ENCODE measurements at regions not wholly inside any gene's neighbourhood (a gene's known extent, or its start where the extent isn't known, plus 50 kb on each side); places are given as distances from the start of the nearest gene placed in this dataset.

DNA sequence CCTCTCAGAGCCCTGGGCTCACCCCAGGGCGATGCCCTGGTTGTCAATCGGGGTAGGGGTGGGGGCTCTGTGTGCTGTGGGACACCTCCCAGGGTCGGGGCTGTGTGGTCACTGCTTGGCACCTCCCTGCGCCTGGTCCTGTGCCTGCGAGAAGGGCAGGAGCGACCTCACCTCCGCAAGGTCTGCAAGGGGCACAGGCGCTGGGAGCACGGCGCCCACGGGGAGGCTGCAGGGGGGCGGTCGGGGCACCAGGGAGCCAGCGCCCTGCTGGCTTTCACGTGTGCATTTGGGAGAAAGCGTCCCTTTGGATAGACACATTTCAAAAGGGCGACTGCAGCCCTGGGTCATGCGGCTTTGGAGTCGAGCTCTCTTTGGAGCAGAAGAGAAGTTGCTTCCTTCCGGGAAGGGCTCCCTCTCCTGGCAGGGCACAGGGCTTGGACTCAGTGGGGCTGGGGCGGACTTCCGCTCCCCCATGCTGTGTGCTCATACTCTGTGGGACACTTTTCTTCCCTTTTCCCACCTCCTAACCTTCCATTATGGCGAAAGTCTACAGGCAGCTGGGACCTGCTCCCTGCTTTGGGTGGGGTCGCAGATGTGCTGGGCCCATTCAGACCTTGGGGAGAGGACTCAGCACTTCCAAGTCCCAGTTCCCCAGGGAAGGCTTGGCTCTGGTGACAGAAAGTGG, 52.9 kb upstream of the SLC28A3 start:
- peak; percentile 34 for DNase-seq

DNA sequence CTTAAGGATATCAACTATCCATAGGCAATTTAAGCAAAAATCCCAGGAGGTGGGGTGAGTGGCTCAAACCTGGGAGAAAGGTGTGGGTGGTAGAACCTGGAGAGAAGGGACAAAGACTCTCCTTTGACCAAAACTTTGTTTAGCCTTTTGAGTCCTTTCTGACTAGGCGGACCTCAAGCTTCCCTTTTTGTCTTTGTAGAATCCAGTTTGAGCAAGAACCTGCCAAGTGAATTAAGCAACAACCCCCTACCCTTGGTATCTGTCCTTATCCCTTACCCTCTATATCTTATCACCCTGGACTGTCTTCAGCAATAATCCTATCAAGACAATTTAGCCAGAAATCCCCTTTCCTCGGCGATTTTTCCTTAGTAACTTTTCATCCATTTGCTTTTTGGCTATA, 53.5 kb upstream of the SLC28A3 start:
- DNase-seq, result peak; percentile 61

DNA sequence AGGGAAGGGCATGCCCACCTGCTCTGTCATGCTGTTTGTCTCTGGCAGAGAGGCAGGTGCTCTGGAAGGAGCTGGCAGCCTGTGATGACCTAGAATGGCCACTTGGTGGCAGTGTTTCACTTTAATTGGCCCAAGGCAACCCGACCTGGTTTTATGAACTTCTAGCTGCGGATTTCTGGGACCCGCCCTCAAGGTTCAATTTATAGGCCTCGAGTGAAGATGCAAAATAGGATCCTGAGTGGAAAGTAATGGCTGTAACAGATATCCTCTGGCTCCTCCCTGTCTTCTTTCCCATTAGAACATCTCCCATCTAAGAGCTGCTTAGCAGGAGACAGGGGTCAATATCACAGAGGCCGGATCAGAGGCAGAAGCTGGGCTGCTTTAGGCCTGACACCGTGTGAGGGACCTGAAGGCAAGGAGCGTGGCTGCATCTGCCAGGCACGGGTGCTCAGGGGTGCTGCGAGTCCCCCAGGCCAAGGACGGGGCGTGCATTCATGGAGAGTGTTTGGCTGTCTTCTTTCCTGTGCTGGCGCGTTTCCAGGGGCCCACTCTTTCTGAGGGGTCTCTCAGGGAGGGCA, 56.7 kb upstream of the SLC28A3 start:
- DNase-seq, result peak; percentile 65

DNA sequence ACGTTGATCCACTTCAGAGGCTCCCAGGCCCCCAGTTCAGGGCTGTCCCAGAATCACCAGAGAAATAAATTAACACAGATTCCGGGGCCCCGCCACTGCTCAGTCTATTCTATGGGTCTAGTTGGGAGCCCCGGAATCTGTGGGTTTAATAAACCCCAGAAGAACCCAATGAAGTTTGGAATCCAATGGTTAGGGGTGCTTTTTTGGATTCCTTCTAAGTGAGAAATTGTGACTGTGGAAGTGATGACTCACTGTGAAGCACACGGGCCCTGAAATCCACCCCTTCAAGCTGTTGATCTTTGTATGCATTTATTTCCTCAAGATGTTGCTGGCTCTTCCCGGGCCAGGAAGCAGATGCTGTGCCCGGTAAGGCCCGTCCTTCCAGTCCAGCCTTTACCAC, 57.3 kb upstream of the SLC28A3 start:
- DNase-seq, result no peak

DNA sequence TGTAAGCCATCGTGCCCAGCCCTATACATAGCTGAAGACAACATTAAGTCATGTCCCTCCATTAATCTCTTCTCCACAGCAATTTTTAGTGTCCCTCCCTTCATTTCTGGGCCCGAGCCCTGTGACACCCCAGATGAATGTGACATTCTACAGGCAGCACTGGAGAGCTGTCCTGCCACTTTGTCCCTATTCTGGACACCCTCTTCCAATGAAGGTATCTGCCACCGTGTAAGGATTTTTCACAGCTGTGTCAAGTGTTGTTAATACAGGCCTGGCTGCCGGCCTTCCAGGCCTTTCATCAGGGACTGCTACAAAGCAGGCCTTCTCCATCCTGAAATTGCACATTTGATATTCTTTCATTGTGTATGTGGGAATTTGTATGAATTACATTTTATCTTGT, 62.0 kb upstream of the SLC28A3 start:
- no peak for DNase-seq

DNA sequence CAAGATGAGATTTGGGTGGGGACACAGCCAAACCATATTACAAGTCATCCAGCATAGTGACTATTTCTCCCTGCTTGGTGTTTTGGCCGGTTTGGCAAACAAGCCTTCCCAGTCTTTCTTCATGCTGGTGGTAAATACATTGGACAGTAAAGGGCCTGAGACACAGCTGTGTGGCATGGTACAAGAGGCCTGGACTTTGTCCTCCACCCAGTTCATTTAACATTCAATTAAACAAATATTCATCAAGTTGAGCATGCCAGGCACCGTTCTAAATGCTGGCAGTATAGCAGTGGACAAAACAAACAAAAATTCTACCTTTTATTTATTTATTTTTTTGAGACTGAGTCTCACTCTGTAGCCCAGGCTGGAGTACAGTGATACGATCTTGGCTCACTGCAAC, 62.7 kb upstream of the SLC28A3 start:
- no peak for DNase-seq

DNA sequence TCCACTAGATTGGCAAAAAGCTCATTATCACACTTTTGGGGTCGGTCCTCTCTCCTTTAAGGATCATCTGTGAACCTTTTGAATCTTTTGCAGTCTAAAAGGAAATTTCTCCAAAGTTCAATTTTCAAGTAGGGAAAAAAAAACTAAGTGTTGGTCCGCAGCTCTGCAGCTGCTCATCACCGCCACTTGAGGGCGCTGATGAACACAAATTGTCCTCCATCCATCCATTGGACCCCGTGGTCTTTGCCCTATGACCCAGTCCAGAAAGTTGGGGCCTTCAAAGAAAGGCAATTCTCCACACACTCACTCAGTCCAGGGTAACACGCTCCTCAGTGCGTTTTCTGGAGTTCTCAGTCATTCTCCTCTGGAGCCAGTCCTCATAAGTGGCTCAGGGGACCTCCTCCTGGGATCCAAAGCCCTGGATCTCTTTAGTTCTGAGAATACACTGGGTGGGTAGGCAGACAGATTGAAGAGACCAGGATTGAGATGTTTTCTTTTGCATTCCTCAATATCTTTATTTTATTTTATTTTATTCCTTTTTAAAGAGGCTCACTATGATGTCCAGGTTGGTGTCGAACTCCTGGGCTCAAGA, 63.6 kb upstream of the SLC28A3 start:
- DNase-seq, result no peak

DNA sequence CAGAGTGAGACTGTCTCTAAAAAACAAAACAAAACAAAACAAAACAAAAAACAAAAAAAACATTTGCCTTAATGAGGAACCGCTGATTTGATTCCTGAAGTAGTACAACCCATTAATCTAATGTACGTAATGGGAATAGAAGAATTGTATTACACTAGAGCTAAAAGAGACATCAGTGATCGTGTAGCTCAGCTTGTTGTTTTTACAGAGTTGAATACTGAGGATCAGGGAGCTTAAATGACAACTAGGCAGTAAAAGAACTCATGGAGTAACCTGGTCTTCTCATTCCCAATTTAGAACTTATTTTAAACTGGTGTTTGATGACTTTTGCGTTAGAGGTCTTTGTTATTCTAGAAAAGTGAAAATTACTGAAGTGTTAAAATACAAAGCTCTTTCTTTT, 65.1 kb upstream of the SLC28A3 start:
- no peak for DNase-seq

DNA sequence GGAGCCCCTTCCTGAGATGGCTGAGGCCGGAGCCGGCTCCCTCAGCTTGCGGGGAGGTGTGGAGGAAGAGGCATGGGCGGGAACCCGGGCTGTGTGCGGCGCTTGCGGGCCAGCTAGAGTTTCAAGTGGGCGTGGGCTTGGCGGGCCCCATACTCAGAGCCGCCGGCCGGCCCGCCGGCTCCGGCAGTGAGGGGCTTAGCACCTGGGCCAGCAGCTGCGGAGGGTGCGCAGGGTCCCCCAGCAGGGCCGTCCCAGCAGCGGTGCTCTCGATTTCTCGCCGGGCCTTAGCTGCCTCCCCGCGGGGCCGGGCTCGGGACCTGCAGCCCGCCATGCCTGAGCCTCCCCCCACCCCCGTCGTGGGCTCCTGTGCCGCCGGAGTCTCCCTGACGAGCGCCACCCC, 67.9 kb upstream of the SLC28A3 start:
- no peak for DNase-seq

DNA sequence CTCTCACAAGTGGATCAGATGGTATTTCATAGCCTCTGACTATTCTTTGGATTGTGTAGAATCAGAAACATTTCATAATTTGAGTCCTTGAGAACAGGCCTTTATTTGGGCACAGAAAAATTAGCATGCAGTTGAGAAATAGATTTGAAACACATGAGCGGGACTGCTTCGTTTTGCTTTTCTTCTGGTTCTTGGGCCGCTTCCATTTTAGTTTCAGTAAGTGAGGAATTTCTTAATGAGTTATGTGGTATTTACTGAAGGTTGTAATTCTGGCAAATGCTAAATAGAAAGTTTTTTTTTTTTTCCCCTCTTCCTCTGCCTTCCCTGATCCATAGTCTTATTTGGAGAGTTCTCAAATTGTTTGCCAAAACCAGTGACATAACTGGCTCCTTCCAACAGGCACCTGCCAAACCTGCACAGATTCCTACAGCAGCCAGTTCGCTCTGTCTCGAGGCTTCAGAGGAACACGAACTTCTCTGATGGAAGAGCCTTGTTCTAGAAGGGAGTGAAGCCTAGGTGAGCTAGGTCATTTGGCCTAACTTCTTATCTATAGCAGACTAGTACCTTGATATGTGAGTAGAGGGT, 71.2 kb upstream of the SLC28A3 start:
- DNase-seq, result no peak

DNA sequence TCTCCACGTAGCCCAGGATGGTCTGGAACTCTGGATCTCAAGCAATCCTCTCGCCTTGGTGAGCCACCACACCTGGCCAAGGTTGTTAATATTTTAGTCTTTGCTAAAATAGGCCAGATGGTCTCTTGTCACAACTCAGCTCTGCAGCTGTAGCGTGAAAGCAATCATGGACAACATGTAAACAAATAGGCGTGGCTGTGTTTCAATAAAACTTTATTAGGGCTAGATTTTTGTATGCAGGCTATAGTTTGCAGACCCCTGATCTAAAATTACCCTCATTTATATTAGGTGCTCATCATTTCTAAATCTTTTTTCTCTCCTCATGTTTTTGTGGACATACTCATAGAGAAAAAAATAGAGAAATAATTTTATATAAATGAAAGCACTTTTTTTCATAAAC, 72.1 kb upstream of the SLC28A3 start:
- no peak for DNase-seq

DNA sequence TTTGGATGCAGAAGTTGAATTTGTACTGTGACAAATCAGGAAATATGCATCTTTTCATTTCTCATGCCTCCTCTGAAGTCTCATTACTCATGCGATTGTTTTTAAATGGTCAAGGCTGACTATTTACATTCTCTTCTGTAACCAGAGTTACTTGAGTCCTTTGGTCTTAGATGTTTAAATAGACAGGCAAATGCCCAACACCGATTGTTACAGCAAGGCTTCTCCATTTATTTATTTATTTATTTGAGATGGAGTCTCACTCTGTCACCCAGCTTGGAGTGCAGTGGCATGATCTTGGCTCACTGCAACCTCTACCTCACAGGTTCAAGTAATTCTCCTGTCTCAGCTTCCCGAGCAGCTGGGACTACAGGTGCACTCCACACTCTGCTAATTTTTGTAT, 72.7 kb upstream of the SLC28A3 start:
- DNase-seq, result no peak

DNA sequence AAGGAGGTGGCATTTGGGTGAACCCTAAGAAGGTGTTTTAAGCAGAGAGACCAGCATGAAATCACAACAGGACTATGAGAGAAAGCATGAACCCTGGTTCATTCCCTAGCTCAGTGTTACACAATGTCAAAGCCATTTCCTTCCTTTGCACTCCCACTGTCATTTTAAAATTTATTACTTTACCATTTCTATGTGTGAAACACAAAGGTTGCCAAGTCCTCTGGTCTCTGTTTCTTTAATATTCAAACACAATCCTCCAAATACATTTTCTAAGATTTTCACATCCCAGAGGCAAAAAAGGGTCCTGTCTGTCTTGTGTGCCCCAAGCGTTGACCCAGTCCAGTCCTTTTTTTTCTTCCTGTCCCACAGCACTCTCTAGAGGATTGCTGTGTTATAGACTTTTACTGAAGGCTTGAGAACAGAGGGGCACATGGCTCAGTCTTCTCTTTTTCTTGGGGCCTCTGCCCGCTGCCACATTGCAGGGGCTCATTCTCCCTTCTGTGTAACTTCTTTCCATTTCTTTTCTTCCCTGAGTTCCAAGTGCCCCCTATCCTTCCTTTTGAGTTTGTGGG, 78.6 kb upstream of the SLC28A3 start:
- peak; percentile 29 for DNase-seq

DNA sequence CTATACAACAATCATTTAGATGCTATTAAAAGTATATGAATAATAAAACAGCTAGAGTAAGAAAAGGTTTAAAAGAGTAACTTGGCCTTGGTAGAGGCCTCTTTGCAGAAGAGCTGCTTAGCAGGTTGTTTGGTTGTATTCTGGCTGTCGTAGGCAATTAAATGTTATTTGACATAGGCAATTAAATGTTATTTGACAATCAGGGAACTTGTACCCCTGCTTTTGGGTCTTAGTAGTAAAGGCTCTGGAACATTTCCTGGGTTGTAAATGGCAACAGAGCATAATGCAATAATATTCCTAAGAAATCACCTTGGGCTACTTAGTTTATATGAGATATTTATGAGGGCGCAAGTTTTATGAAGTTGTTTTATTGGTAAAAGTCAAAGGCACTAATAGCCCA, 84.4 kb upstream of the SLC28A3 start:
- DNase-seq, result no peak

DNA sequence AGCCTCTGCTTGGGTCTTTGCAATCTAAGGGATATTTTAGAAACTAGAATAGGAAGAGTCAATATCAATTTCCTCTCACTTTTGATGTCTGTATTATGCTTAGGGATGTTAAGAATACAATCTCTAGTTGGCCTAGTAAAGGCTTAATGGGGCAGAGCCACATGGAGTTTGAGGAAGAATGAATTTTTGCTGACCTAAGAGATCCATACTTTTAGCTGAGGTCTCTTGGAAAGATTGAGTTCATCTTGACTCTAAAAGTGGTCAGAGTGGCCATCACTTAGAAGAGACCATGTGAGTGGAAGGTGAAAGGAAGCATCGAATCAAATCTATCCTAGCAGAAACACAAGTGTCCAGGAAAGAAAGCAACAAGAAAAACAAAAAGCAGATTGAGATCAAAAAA, 92.2 kb upstream of the SLC28A3 start:
- DNase-seq, result no peak

DNA sequence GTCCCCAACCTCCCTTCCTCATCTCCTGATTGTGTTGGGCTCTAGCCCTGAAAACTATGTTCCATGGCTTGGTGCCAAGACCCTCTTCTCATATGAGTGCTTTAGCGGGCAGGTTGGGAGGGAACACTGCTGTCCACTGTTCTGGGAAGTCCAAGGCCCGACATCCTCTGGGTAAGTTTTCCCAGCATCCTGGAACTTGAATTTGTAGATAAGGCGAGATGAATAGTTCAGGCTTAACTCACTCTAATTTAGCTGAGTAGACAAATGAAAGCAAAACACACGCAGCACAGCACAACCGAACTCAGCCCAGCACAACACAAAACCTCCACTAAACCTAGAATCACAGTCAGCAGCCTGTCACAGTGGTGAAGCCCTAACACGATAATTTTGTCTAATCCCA, 95.3 kb upstream of the SLC28A3 start:
- DNase-seq, result no peak

DNA sequence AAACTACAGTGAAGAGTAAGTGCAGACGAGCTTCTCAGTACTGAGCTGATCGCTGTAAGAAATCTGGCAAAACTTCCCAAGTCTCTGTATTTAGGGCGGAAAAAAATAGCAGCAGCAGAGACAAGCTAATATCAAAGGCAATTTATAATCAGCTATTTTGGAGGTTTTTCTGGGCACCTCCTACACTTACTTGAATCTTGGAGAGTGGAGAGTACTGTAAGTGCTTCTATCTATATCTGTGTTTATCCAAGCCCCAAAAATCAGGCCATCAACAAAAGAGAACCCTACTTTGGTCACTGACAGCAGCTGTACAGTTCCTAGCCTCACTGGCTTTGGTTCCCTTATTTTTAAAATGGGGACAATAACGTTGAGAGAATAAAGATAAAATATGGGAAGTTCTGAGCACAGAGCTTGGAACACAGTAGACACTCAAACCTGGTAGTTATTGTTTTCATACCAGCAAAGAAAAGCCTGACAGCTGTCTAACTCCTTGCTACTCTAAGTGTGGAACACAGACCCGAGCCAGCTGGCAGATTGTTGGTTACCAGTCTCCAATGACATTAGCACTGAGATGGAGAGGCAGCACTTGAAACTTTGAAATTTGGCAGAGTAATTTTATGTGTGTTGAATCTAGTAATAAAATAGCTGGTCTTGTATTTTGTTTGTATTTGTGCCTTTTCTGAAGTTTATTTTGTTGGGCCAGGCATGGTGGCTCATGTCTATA, 96.0 kb upstream of the SLC28A3 start:
- no peak for DNase-seq

DNA sequence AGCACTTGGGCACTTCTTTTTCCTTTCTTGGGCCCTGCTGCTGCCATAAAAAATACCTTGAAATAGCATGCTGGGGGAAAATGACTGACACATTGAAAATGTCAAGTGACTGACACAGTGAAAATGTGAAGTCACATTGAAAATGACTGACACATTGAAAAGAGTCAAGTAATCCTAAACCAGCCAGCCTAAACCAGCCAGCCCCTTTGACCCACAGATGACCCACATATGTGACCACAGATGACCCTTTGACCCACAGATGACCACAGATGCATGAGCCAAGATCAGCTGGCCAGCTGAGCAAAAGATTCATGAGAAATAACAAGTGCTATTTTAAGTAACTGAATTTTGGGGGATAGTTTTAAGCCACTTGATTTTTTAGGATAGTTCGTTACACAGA, 97.8 kb upstream of the SLC28A3 start:
- DNase-seq, result peak; percentile 1

DNA sequence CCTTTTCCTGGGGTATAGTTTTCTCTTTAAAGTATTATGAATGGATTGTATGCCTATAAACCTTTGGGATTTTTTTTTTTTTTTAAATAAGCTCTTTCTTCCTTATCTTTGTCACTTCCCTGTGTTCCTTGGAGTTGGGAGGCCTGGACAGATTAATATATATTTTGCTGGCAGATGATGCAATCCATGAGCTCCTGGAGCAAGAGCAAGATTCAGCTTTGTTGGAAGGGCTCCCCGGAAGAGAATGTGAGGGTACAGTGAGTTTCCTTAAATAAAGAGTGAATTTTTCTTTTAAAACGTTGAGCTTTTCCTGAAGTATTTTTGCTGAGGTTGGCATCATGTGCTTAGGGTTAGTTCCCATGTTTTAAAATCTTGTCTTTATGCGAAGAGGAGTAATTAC, 98.7 kb upstream of the SLC28A3 start:
- DNase-seq, result no peak

DNA sequence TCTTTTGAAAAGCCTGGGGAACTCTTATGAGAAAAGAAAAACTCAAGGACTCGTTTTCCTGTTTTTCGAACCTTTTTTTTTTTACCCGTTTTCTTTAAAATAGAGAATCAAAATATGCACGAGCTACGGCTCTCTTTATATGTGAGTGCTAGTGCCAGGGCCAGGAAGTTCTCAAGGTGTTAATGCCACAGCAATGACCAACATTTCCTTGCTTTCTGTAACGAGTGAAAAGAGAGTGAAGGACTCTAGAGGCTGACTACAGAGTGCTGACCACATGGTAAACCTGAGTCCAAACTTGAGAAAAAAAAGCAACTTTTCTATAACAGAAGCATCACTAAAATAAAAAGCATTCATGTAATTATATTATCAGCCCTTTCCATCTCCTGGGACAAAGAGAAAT, 102.2 kb upstream of the SLC28A3 start:
- DNase-seq, result no peak

DNA sequence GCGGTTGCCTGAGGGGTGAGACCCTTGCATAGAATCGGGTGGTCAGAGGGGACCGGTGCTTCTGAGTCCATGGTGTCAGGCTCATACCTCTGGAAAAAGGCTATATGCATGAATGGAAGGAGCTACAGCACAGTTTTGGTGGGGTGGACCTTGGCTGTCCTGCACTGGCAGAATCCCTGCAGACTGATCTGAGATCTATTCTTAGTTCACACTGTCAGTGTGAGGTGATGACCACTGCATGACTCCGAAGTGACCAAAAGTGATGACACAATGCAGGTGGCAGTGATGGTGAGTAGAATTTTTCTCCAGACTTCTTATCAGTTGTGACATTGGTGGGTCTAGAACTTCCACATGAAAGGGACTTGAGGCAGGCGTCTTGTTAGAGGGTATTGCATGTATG, 105.2 kb upstream of the SLC28A3 start:
- DNase-seq, result no peak

DNA sequence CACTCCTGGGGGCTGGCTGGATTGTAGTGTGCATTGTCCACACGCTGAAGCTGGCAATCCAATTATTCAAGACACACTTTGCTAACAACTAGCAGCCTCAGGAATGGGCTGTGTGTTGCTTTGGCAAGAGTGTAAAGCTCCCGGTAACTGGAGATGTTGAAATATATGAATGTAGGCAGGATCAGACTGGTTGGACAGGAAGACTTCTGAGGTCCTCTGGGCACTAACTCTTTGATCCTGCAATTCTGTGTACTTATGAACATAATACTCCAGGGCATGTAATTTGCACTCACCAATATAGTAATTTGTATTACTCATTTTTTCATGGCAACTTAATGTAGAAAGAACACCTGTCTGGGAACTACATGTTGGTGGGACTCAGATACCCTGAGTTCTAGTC, 106.7 kb upstream of the SLC28A3 start:
- no peak for DNase-seq

DNA sequence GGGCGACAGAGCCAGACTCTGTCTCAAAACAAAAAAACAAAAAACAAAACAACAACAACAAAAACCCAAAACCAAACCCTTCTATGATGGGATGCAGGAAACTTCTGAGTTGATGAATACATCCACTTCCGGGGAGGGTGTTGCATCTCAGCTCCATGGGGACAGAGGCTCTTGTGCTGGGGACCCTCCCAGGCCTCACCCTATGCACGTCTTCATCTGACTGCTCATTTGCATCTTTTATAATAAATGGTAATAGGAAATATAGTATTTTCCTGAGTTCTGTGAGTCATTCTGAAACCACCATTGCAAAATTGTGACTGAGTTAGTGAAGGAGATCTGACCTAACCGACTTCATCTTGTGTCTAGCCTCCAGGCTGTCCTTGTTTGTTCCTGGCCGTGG, 109.5 kb upstream of the SLC28A3 start:
- DNase-seq, result peak; percentile 18

DNA sequence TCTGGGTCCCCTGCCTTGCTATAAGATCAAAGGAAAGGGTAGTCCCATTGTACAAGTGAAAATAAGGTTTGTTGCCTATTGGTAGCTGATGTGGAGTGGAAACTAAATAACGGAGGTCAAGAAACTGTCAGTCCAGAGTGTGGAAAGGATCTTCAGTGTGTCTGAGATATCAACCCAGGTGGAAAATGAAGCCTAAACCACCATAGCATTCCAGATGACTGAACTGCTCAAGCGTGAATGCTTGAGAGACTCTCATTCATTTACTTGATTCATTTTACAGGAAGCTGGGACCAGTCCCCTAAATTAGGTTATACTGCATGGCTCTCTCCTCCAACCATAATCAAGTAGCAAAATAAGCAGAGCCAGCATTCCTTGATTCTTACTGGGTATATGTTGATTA, 116.0 kb upstream of the SLC28A3 start:
- DNase-seq, result no peak
